GM19455 (cell line): ENCODE measurements at regions not wholly inside any gene's neighbourhood (a gene's known extent, or its start where the extent isn't known, plus 50 kb on each side); places are given as distances from the start of the nearest gene placed in this dataset.

Source experiments
- ATAC-seq: cut with Tn5 transposase; IDR thresholded peaks from one replicate; pipeline ENCODE4 v1.9.1; 2021; ENCODE audit not compliant: unreplicated experiment

DNA sequence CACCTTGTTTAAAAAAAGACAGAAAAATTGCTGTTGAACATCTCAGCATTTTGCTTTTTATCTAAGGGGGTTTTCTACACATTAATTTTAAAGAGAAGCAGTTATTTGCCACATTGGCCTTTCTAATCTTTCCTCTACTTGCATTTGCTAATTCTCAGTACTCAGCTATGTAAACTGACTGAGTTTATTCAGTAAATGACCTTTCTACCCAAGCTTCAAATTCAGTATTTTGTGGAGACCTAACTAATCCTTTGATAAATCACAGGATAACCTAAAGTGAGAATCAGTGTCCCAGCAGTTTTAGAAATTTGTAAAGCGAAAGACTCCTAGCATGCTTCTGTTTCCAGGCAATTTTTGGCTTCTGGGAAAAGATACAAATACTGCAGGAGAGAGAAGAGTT, 288.4 kb downstream of the ASXL3 start:
- ATAC-seq: no peak

DNA sequence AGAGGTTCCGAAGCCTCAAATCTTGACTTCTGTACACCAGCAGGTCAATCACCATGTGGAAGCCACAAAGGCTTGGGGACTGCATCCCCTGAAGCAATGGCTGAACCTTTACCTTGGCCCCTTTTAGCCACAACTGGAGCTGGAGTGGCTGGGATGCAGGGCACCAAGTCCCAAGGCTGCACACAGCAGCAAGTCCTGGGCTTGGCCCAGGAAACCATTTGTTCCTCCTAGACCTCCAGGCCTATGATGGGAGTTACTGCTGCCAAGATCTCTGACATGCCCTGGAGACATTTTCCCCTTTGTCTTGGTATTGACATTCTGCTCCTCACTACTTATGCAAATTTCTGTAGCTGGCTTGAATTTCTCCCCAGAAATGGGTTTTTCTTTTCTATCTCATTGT, 285.9 kb downstream of the ASXL3 start:
- no peak for ATAC-seq

- ATAC-seq: no peak
Observed at GRCh38 chr18:33854827-33855139, 276.8 kb downstream of the ASXL3 start.

DNA sequence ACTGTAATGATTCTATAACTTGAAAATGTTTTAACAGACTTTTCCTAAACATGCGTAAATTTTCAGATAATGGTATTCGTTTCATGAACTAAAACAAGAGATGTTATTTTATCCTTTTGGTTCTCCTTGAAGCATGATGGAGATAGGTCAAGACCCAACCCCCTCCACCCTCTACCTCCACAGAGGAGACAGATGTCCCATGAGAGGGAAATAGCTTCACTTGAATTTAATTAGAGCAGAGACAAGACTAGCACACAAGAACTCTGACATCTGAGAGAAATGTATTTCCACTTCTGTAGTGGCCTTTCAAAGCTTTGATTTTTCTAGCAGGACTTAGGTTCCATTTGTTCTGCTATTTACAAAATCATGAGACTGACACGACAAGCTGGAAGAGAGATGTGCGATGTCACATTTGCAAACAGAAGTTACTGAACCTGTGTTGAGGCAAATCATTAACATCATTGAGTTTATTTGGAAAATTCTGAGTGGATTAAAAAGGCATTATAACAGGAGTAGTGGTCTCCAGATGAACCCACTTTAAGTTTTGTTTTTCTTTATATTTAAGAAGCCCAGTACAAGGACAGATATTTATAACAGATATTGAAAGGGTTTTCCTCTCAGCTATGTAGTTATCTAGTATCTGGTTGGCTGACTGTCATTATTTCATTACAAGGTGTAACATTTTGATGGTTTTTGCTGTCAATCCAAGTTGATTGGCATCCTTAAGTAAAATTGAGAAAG, 276.2 kb downstream of the ASXL3 start:
- ATAC-seq: no peak

DNA sequence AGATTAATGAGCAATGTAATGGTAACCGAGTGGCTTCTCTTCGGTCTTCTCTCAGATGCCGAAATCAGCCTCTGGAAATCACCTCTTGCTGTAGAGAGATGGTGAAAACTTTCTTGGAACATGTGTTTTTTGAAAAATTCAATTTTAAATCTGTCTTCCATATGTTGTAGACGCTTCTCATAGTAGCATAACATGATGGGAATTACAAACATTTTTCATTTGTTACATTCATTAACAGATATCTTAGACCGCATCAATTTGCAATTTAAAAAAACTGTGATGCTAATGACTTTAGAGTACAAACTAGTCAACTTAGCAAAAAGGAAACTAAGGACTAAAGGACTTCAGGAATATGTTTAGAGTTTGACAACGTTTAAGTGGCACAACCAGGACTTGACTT, 275.2 kb downstream of the ASXL3 start:
- no peak for ATAC-seq

GRCh38 chr18:33851546-33852078, 273.6 kb downstream of the ASXL3 start:
- ATAC-seq: no peak

DNA sequence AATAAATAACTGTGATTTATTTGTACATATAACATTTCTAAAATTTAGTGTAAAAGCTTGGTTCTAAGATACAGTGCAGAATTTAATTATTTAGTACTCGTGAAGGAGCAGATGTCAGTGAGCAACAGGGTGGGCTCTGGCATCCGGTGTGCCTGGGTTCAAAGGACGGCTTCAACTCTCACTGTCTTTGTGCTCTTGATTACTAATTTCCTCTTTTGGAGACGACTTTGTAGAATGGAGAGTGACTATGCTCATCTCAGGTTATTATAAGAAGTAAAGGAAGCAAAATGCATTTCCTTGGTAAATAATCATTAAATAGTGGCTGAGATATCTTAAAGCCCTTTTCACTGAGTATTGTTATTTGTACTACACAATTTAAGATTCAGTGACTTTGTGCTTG, 271.7 kb downstream of the ASXL3 start:
- no peak for ATAC-seq

GRCh38 chr18:33844232-33844631, 266.2 kb downstream of the ASXL3 start:
- ATAC-seq: no peak

- ATAC-seq: no peak
Observed at GRCh38 chr18:33841221-33841967, 263.4 kb downstream of the ASXL3 start.

GRCh38 chr18:33840212-33840593, 262.2 kb downstream of the ASXL3 start:
- ATAC-seq: no peak

GRCh38 chr18:33839452-33840211, 261.6 kb downstream of the ASXL3 start:
- peak; percentile 78 for ATAC-seq

GRCh38 chr18:33838054-33838453, 260.0 kb downstream of the ASXL3 start:
- no peak for ATAC-seq

DNA sequence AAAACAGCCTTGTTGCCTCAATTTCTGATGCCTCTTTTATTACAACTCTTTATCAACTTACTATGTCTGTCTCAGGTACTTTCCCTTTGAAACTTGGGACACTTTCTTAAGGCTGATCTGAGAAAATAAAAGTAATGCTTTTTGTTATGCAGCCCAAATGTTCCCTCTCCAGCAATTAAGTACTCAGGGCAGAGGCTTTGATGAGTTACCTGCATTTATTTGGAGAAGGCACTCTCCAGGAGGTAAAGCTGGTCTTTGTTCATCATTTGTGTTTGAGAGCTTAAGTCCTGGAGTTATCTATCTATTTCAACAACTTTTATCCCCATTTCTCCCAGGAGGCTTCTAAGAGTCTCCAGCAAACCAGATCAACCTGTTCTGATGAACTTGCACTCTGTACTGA, 259.2 kb downstream of the ASXL3 start:
- ATAC-seq: no peak

DNA sequence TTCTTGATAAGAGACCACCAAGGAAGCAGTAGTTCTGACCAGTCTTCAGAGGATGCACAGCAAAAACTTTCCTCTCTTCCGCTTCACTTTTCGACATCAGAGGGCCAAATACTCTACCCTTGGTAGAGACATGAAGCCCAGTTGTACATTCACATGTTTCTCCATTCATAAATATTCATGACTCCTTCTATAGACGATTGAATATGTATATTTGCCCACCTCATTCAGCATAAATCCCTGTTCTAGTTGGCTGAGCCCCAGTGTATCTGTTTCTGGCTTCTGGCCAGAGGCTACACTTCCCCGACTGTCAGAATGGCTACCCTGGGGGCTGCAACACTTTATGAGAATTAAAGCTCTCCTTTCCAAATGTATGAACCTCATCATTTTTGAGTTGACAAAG, 258.5 kb downstream of the ASXL3 start:
- ATAC-seq: no peak

DNA sequence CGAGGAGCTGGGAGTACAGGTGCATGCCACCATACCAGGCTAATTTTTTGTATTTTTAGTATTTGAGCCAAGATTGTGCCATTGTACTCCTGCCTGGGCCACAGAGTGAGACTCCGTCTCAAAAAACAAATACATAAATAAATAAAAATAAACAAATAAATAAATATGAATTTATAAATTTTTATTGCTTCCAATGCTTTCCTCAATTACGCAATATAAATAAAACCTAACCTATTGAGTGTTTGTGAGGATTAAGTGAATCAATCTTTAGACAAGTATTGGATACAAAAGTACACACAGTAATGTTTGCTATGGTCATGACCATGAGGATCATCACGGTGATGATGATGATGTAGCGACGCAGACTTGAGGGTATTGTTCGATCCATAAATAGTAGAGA, 257.4 kb downstream of the ASXL3 start:
- ATAC-seq: no peak

DNA sequence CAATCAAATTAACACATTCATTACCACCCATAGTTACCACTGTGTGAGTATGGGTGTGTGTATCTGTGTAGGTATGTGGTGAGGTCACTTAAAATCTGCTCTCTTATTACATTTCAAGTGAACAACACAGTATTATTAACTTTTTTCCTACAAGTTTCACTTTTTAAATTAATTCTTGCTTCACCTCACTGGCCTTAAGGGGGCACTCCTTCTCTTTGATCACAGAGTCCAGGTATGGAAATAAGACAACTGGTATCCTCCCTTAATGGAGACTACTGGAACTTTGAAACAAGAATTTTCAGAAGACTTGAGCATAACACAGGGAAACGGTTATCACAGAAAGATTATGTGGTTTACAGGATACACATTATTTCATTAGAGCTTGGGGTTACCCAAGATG, 255.8 kb downstream of the ASXL3 start:
- ATAC-seq: no peak

DNA sequence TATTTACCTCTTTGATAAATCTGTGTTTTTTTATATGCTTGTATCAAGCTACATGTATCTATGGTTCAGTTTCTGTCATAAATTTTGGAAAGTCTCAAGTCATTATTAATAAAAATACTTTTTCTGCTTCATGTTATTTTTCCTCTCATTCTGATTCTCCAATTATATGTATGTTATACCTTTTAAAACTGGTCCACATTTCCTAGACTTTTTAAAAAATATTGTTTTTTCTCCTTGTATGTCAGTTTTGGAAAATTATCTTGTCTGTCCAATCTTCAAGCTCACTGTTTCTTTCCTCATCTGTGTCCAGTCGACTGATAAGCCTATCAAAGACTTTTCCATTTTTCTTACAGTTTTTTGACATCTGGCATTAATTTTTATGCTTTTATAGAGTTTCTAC, 253.4 kb downstream of the ASXL3 start:
- ATAC-seq: no peak

GRCh38 chr18:33830213-33830612, 252.2 kb downstream of the ASXL3 start:
- ATAC-seq: no peak

GRCh38 chr18:33828949-33829348, 250.9 kb downstream of the ASXL3 start:
- ATAC-seq: no peak

DNA sequence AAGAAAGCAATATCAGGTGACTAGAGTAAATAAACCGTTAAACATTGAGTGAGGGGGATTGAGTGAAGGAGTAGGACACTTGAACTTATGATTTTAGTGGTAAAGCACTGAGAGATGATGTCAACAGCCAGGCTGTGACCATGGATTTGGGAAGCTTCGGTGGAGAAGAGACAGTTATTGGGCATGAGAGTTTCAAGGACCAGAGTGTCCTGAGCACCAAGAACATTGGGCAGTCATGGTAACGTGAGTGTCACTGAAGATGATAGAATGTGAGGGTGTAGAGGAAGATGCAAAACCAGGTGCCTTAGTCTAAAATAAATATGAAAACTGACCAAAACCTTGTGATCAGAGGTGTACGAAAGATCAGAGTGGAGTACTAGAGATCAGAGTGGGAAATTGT, 248.1 kb downstream of the ASXL3 start:
- no peak for ATAC-seq

DNA sequence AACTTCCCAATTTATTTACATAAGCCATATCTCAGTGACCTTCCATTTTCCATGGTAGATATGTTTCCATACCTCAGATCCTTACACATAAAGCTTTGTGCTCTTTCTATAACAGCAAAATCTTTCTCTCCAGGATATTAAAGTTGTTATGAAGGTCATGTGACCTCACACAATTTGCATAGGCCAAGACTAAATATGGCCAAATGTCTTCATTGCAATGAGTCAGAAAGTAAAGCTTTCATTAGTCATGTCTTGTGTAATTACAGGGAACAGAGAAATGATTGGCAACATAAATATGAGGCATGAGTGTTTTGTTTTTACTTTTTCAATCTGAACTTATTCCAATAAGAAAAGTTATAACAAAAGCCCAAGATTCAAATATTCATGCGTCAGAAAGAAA, 243.5 kb downstream of the ASXL3 start:
- no peak for ATAC-seq
